GM12878 (cell line): ENCODE measurements at regions not wholly inside any gene's neighbourhood (a gene's known extent, or its start where the extent isn't known, plus 50 kb on each side); places are given as distances from the start of the nearest gene placed in this dataset.

Experiments
- ATAC-seq: fragments of 200-7000 bp; cut with Tn5 transposase; 3 replicates; pipeline ENCODE4 v1.9.1; 2020; ENCODE audit warnings: mild to moderate bottlenecking, moderate library complexity
- BruUV-seq: library from RNA; stranded (reverse); fragments of 400-500 nt; replicated peaks from 2 replicates; lab custom pipeline; 2021; lab: Mats Ljungman, UMichigan
- CTCF ChIA-PET: fragments of 300-600 bp; sonication (Branson Sonifier 250); formaldehyde crosslinking; extraction: SDS; loops from one replicate; lab custom pipeline; 2021; ENCODE audit warnings: inconsistent platforms; lab: Yijun Ruan, JAX
- POLR2A ChIA-PET: fragments of 350-600 bp; formaldehyde crosslinking; extraction: SDS; loops from one replicate; lab custom pipeline; 2021; ENCODE audit warnings: inconsistent platforms; lab: Charles Lee
- RAD21 ChIA-PET: fragments of 300-600 bp; sonication (Branson Sonifier 250); formaldehyde crosslinking; loops from one replicate; lab custom pipeline; 2023; ENCODE audit warnings: antibody characterized with exemption; ENCODE audit not compliant: unreplicated experiment; lab: Charles Lee
- SMC1A ChIA-PET: fragments of 300-600 bp; sonication (Branson Sonifier 250); formaldehyde crosslinking; loops from one replicate; lab custom pipeline; 2023; ENCODE audit not compliant: unreplicated experiment, uncharacterized antibody; lab: Charles Lee
- DNase-seq: peaks from one replicate; pipeline ENCODE4 v3.0.0-alpha.2; 2011; ENCODE audit warnings: low read depth, low spot score
- FAIRE-seq: peaks from 3 replicates; lab custom pipeline; 2011; peaks lifted over from hg19 to GRCh38; lab: Jason Lieb, UNC
- H2AFZ ChIP-seq: 2 replicates; pipeline ENCODE4 v1.6.0; 2011; ENCODE audit warnings: low read depth, low read length, control low read depth; ENCODE audit not compliant: control insufficient read depth
- H3K27ac ChIP-seq: 2 replicates; pipeline ENCODE4 v1.5.1; 2011; ENCODE audit warnings: control low read depth; ENCODE audit not compliant: control insufficient read depth, insufficient read depth
- H3K27me3 ChIP-seq, 2 experiments: replicated peaks in 1 of 2; 2 replicates each; pipeline versions ENCODE4 v1.6.0 to v1.6.1; 2011; ENCODE audit warnings: low read length in 1 of 2; ENCODE audit not compliant: control insufficient read depth in 2 of 2, insufficient read depth in 2 of 2
- H3K36me3 ChIP-seq, 2 experiments: 2 replicates each; pipeline ENCODE4 v1.5.1; 2011; ENCODE audit warnings: low read length in 1 of 2; ENCODE audit not compliant: control insufficient read depth in 2 of 2, insufficient read depth in 2 of 2
- H3K4me1 ChIP-seq: 2 replicates; pipeline ENCODE4 v1.6.1; 2011; ENCODE audit warnings: mild to moderate bottlenecking, low read length, moderate library complexity, mixed read lengths; ENCODE audit not compliant: control insufficient read depth, insufficient read depth
- H3K4me2 ChIP-seq: 2 replicates; pipeline ENCODE4 v1.6.0; 2011; ENCODE audit warnings: control low read depth; ENCODE audit not compliant: control insufficient read depth, insufficient read depth
- H3K4me3 ChIP-seq: fragments of 200-600 bp; sonication (generic); 2 replicates; pipeline ENCODE4 v1.5.1; 2016
- H3K79me2 ChIP-seq: 2 replicates; pipeline ENCODE4 v1.6.0; 2011; ENCODE audit warnings: low read length; ENCODE audit not compliant: control insufficient read depth, insufficient read depth
- H3K9ac ChIP-seq: 2 replicates; pipeline ENCODE4 v1.8.0; 2011; ENCODE audit warnings: low read length, control low read depth, mixed read lengths; ENCODE audit not compliant: control insufficient read depth, insufficient read depth
- H3K9me3 ChIP-seq: replicated peaks from 3 replicates; pipeline ENCODE4 v1.5.1; 2011; ENCODE audit warnings: mild to moderate bottlenecking, low read length; ENCODE audit not compliant: control insufficient read depth, insufficient read depth
- H4K20me1 ChIP-seq: 2 replicates; pipeline ENCODE4 v1.6.0; 2011; ENCODE audit not compliant: control insufficient read depth, insufficient read depth
- CBX3 ChIP-seq: fragments of 200-600 bp; sonication (generic); IDR thresholded peaks from 2 replicates; pipeline ENCODE4 v1.6.1; 2016; ENCODE audit warnings: low read depth, borderline replicate concordance
- CHD4 ChIP-seq: fragments of 200-600 bp; sonication (generic); IDR thresholded peaks from 2 replicates; pipeline ENCODE4 v1.6.1; 2016; ENCODE audit warnings: mild to moderate bottlenecking
- RUNX3 ChIP-seq: IDR thresholded peaks from 2 replicates; pipeline ENCODE4 v1.6.1; 2012; ENCODE audit warnings: low read length, inconsistent platforms
- SMAD1 ChIP-seq: fragments of 450-650 bp; IDR thresholded peaks from 2 replicates; pipeline ENCODE4 v1.6.1; 2018; ENCODE audit warnings: mild to moderate bottlenecking, low read depth; ENCODE audit not compliant: partially characterized antibody
- ZBED1 ChIP-seq: IDR thresholded peaks from 2 replicates; pipeline ENCODE4 v1.6.1; 2016; ENCODE audit warnings: borderline replicate concordance
- ZSCAN29 ChIP-seq: fragments of 450-650 bp; IDR thresholded peaks from 2 replicates; pipeline ENCODE4 v1.6.1; 2017; ENCODE audit warnings: mild to moderate bottlenecking, moderate library complexity
- WGBS: methylation state at CpG from one replicate; pipeline ENCODE4 v1.1.6; 2016; ENCODE audit warnings: low lambda C conversion rate; ENCODE audit not compliant: insufficient replicate concordance, insufficient coverage; ENCODE audit errors: missing lambda C conversion rate; 5-methylcytosine and 5-hydroxymethylcytosine counted together
- in situ Hi-C: fragments of 300-500 bp; cut with MboI; formaldehyde crosslinking; loops from 9 replicates; pipeline ENCODE4 v1.14.3; 2018; ENCODE audit warnings: mixed read lengths
- intact Hi-C: fragments of 100-400 bp; cut with micrococcal nuclease; formaldehyde crosslinking; loops from one replicate; pipeline ENCODE4 v1.14.2; 2022; ENCODE audit not compliant: unreplicated experiment
- TF ChIP-seq, protein P1 (sequence below): fragments of 450-650 bp; IDR thresholded peaks from 2 replicates; pipeline ENCODE4 v1.6.1; 2017; ENCODE audit warnings: antibody characterized with exemption, mild to moderate bottlenecking, moderate library complexity
- TF ChIP-seq, protein P2 (sequence below): fragments of 450-650 bp; IDR thresholded peaks from 2 replicates; pipeline ENCODE4 v1.6.1; 2017; ENCODE audit warnings: mild to moderate bottlenecking, low read depth, inconsistent platforms; ENCODE audit not compliant: poor library complexity, severe bottlenecking

DNA sequence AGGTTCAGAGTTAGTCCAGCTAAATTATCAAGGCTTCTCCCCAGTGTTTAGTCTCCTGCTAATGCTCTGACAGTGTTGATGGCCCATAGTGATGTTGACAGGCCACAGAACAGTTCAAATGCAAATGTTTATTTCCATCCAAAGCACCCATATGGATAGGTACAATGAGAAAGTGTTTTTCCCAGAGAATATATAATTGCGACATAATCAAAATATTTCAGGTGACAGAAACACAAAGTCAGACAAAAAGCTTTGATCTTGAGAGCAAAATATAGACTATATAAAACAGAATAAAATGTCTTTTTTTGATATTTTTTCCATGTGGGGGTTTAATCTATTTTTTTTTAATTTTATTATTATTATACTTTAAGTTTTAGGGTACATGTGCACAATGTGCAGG, 642.3 kb upstream of the SEMA3D start:
- Histone ChIP-seq H3K4me2 (no peak overlapping the region), H3K27me3 (no peaks in the 10 kb centered on the region), H3K9me3 (no peaks in the 10 kb centered on the region), H3K27ac (no peak overlapping the region), H3K4me3 (no peak overlapping the region), H4K20me1 (no peaks in the 10 kb centered on the region), H3K9ac (no peak overlapping the region), H3K36me3 (no peaks in the 10 kb centered on the region), H3K79me2 (no peaks in the 10 kb centered on the region), H2AFZ (no peak overlapping the region), H3K4me1 (no peaks in the 10 kb centered on the region)
- ChIA-PET CTCF (interaction anchor here (1.0 to 1.8 kb wide), 5 partner anchors 8 to 798 kb away, joined by 4 to 10 read pairs (median 7); no protein-coding TSS in a partner anchor), RAD21 (no interaction called here), SMC1A (interaction anchor here (1.2 kb wide), 1 partner anchor 788 kb away, joined by 3 read pairs; no protein-coding TSS in a partner anchor), POLR2A (no interaction called here)
- in situ Hi-C loops = no loop called here
- ATAC-seq = no peak
- intact Hi-C loops = no loop called here
- no TSS peak for BruUV-seq
- 95% methylated on average over 1 of the region's 1 CpG for WGBS
- TF ChIP-seq CBX3 = no peak
- TF ChIP-seq, protein P1, sequence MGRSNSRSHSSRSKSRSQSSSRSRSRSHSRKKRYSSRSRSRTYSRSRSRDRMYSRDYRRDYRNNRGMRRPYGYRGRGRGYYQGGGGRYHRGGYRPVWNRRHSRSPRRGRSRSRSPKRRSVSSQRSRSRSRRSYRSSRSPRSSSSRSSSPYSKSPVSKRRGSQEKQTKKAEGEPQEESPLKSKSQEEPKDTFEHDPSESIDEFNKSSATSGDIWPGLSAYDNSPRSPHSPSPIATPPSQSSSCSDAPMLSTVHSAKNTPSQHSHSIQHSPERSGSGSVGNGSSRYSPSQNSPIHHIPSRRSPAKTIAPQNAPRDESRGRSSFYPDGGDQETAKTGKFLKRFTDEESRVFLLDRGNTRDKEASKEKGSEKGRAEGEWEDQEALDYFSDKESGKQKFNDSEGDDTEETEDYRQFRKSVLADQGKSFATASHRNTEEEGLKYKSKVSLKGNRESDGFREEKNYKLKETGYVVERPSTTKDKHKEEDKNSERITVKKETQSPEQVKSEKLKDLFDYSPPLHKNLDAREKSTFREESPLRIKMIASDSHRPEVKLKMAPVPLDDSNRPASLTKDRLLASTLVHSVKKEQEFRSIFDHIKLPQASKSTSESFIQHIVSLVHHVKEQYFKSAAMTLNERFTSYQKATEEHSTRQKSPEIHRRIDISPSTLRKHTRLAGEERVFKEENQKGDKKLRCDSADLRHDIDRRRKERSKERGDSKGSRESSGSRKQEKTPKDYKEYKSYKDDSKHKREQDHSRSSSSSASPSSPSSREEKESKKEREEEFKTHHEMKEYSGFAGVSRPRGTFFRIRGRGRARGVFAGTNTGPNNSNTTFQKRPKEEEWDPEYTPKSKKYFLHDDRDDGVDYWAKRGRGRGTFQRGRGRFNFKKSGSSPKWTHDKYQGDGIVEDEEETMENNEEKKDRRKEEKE = no peak
- no peak for TF ChIP-seq CHD4
- TF ChIP-seq ZSCAN29 = no peak
- TF ChIP-seq, protein P2, sequence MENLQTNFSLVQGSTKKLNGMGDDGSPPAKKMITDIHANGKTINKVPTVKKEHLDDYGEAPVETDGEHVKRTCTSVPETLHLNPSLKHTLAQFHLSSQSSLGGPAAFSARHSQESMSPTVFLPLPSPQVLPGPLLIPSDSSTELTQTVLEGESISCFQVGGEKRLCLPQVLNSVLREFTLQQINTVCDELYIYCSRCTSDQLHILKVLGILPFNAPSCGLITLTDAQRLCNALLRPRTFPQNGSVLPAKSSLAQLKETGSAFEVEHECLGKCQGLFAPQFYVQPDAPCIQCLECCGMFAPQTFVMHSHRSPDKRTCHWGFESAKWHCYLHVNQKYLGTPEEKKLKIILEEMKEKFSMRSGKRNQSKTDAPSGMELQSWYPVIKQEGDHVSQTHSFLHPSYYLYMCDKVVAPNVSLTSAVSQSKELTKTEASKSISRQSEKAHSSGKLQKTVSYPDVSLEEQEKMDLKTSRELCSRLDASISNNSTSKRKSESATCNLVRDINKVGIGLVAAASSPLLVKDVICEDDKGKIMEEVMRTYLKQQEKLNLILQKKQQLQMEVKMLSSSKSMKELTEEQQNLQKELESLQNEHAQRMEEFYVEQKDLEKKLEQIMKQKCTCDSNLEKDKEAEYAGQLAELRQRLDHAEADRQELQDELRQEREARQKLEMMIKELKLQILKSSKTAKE = no peak
- no peak for TF ChIP-seq ZBED1
- no peak for TF ChIP-seq RUNX3
- TF ChIP-seq SMAD1 = no peak
- no peak for DNase-seq
- no peak for FAIRE-seq
